Brain pericyte (primary cell): ENCODE measurements at regions not wholly inside any gene's neighbourhood (a gene's known extent, or its start where the extent isn't known, plus 50 kb on each side); places are given as distances from the start of the nearest gene placed in this dataset.

Experiments used
- DNase-seq: peaks from one replicate; pipeline ENCODE4 v3.0.0-alpha.2; 2012; ENCODE audit warnings: low read depth, low spot score

DNA sequence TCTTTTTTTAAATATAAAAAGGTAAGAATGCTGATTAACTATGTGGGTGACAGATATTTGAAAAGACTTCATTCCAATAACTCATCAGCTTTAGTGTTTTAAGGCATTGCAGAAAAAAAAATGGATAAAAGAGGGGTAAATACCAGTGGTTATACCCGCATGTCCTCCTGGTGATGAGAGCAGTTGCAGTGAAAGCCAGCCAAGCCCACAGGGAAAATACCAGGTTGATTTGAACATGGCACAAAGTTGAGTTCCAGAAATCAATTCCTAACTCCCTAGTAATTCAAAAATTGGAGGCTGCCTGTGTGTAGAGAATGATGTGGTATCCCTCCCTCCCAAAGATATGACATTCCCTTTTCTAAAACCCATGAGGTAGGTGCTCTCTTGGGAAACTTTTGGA is 453.2 kb upstream of the SOX9 start:
- DNase-seq: no peak

DNA sequence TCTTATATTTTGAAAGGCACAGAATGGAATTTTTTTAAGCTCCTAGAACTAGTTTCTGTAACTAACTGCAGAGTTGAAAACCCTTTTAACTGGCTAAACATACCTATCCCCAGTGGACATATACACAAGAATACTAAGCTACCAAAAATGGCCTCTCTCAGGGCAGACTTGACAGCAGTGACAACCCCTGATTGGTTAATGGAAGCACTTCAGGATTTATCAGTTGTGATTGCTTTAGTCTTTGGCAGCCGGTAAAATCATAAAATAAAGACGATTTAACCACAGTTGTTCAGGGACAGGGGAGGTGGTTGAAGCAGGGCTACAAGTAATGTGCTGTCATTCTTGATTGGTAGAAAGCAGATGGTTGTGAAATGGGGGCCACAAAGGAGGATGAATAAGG is 452.0 kb upstream of the SOX9 start:
- no peak for DNase-seq

- DNase-seq: no peak
Observed at GRCh38 chr17:71677439-71677838, 443.4 kb upstream of the SOX9 start.

GRCh38 chr17:71679832-71680231 is 441.0 kb upstream of the SOX9 start:
- no peak for DNase-seq

DNA sequence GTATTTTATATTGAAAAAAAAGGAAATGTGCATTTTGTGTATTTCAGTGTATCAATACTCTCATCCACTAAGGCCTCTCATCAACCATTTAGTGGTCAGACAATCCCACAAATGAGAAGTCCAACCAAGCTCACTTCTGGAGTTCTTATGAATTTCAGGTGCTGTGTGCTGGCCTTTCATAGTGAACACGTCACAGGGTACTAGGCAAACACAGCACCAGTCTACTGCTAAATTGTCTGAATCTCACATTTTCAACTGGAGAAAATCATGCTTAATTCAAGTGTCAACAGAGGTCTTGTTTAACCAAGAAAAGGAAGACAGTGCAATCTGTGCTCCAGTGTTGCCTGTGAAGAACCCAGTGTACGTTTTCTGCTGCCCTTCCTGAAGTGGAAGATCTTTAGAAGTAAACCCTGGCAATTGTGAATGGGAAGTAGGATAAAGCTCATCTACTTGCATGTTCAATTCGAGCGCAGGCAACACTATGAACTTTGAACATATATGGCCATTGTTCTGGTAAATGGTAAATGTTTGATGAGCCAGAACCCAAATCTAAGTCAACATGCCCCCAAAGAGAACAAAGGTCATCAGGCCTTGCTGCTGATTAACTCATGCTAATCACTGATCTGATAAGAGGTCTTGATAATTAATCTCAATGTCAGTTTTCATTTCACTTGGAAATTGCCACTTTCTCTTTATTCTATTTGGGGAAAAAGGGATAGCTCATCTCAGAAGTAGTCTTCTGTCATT is 439.2 kb upstream of the SOX9 start:
- DNase-seq: no peak

DNA sequence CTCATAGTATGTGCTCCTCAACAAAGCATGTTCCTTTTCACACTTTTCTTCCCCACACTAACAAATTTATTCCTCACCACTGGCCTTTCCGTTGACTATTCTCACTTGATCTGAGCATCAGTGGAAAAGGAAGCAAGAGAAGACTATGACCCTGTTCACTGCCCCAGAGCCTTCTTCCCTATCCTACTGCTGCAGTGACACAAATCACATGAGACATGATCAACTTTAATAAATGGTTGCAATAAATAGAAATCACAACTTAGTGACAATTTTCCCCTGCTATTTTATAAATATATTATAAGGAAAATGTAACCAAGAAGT is 438.7 kb upstream of the SOX9 start:
- no peak for DNase-seq

DNA sequence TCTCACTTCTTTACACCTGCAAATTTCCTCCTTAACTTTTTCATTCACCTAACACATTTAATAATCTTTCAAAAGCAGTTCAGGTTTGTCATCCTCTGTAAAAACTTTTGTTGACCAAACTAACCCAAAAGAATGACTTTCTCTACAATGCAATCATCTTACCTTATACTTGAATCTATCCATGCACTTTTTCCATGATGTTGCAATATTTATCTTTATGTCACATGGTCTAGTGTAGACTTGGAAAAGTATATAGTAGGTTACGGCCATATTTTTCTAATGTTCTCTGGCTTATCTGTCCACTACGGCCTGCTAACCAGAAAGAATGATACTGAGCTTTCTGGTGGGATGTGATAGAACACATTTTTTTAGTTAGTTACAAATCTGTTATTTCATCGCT is 431.0 kb upstream of the SOX9 start:
- no peak for DNase-seq

DNA sequence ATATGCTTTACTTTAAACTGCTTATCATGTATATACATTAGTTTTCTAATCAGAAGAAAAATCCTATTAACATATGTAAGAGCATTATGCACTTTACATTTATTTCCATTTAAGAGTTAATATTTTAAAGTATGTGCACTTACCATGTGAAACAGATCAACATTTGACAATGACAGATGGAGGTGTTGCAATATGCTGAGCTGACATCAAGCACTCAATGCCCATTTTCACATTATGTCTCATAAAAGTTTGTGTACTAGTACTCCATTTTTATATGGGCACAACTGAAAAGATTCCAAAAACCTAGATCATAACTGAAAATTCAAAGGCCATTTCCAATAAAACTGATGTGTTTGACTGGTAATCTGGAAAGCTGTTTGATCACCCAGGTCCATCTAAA is 420.9 kb upstream of the SOX9 start:
- DNase-seq: no peak

GRCh38 chr17:71703701-71704100 is 417.1 kb upstream of the SOX9 start:
- no peak for DNase-seq

- no peak for DNase-seq
Observed at GRCh38 chr17:71709271-71709890, 411.4 kb upstream of the SOX9 start.

GRCh38 chr17:71709946-71710345 is 410.9 kb upstream of the SOX9 start:
- DNase-seq: no peak

DNA sequence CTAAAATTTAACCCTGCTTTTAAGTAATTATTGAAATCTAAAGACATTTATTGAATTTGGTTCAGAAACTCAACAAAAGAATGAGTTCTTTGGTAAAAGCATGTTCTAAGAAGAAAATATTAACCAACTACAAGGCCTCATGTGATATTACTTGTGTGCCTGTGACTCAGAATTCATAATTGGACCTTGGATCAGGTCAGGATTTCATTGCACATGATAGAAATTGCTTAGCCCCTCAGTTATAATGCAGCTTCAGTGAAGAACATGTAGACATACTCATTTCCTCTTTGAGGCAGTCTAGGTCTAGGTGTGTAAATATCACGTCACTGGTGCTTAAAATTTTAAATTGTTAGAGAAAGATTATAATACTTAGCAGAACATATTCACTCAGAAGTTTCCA is 410.0 kb upstream of the SOX9 start:
- no peak for DNase-seq

DNA sequence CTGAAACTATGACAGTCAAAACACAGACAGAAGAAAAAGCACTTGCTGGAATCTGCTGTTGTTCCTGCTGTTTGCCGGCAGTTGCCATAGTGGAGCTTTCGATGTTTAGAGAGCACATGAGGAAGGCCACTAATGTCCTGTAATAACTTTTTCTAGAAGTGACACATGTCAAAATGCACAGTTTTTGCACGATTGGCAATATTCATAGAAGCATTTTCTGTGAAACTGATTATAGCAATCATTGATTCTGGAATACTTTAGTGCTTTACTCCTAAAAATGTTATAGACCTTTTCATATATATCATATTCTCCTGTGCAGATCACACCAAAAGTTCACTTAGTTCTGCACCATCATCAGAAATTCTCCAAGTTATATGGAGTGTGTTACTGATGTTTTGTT is 407.0 kb upstream of the SOX9 start:
- no peak for DNase-seq

- DNase-seq: no peak
Observed at GRCh38 chr17:71724339-71724738, 396.5 kb upstream of the SOX9 start.

GRCh38 chr17:71725811-71726210 is 395.0 kb upstream of the SOX9 start:
- DNase-seq: no peak

DNA sequence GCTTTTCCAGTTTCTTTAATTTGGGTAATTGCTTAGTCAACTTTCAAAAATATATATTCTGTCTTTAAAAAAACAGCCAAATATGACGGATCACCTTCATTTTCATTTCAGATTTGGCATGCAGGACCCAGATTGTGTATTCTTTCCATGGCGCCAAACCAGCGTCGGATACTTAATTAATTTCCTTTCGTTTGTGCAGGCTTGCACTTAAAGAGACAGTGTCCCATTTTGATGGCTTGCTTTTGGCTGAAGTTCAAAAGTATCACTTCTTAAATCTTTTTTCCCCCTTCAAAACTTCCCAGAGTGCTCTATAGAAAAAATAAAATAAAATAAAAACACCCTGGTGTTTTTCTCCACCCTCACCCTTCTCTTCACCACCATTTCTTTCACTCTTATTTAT is 394.5 kb upstream of the SOX9 start:
- no peak for DNase-seq

DNA sequence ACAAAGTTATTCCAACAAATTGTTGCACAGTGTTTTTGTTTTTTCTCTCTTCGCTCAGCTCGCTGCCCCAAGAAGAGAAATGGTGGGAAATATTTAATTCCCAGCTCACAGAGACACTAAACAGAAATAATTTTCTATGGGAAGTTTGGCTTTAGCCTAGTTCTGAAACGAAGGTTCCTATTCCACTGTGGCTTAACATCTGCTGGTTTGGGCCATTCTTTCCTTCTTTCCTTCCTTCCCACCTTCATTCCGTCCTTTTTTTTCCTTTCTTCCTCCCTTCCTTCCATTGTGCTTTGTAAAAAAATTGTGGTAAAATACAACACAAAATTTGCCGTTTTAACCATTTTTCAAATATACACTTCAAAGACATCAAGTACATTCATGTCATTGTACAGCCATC is 393.5 kb upstream of the SOX9 start:
- DNase-seq: no peak

GRCh38 chr17:71727723-71728122 is 393.1 kb upstream of the SOX9 start:
- no peak for DNase-seq

- DNase-seq: no peak
Observed at GRCh38 chr17:71730871-71731270, 389.9 kb upstream of the SOX9 start.

GRCh38 chr17:71735893-71736292 is 384.9 kb upstream of the SOX9 start:
- no peak for DNase-seq

GRCh38 chr17:71740866-71741265 is 380.0 kb upstream of the SOX9 start:
- DNase-seq: no peak

GRCh38 chr17:71741836-71742235 is 379.0 kb upstream of the SOX9 start:
- no peak for DNase-seq

- no peak for DNase-seq
Observed at GRCh38 chr17:71748872-71749271, 371.9 kb upstream of the SOX9 start.

DNA sequence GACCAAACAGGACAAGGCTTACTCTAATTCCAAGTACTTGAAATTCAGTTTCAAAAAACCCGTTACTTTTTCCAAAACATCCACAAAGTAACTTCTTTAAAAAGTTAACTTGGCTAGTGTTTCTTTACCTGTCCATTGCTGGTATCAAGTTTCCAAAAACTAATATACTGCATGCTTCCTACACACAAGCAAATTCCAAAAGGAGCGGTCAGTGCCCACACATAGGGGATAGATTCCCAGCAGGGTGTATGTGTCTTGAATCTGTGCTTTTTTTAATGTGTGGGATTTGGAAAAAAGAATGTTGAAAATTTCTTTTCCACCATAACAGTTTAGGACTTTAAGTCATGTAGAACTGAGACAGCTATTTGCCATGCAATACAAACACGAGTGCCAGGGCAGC is 367.8 kb upstream of the SOX9 start:
- DNase-seq: no peak
